Mucosa of rectum (tissue), 2 donors: ENCODE measurements at regions not wholly inside any gene's neighbourhood (a gene's known extent, or its start where the extent isn't known, plus 50 kb on each side); places are given as distances from the start of the nearest gene placed in this dataset.
"Not testable (repeated sequence)": the region's sequence is repeated elsewhere in the genome, so short reads cannot be mapped to it uniquely, and the experiment has no call there.

Experiments used
- H3K27ac ChIP-seq, 2 donors: one replicate each; pipeline ENCODE4 v1.7.0; 2013; ENCODE audit warnings: inconsistent platforms in 2 of 2, low read depth in 2 of 2, low read length in 2 of 2
- H3K27me3 ChIP-seq, 2 donors: one replicate each; pipeline ENCODE4 v1.7.0; 2013; ENCODE audit warnings: low read length in 2 of 2; ENCODE audit not compliant: control insufficient read depth in 2 of 2, insufficient read depth in 2 of 2
- H3K36me3 ChIP-seq, 2 donors: one replicate each; pipeline ENCODE4 v1.7.0; 2013; ENCODE audit warnings: low read length in 2 of 2; ENCODE audit not compliant: control insufficient read depth in 2 of 2, insufficient read depth in 2 of 2
- H3K4me1 ChIP-seq, 2 donors: one replicate each; pipeline ENCODE4 v1.7.0; 2013; ENCODE audit warnings: low read length in 2 of 2, mild to moderate bottlenecking in 1 of 2; ENCODE audit not compliant: control insufficient read depth in 2 of 2, insufficient read depth in 2 of 2
- H3K4me3 ChIP-seq, 2 donors: one replicate each; pipeline ENCODE4 v1.7.0; 2013; ENCODE audit warnings: low read length in 2 of 2
- H3K9ac ChIP-seq, 2 donors: one replicate each; pipeline ENCODE4 v1.7.0; 2013; ENCODE audit warnings: low read length in 2 of 2, low read depth in 1 of 2, mild to moderate bottlenecking in 1 of 2
- H3K9me3 ChIP-seq, 2 donors: one replicate each; pipeline ENCODE4 v1.7.0; 2013; ENCODE audit warnings: low read length in 2 of 2; ENCODE audit not compliant: control insufficient read depth in 2 of 2
- donor health status: healthy.
- donor health status: Normal muscosa, but diverticular disease.

DNA sequence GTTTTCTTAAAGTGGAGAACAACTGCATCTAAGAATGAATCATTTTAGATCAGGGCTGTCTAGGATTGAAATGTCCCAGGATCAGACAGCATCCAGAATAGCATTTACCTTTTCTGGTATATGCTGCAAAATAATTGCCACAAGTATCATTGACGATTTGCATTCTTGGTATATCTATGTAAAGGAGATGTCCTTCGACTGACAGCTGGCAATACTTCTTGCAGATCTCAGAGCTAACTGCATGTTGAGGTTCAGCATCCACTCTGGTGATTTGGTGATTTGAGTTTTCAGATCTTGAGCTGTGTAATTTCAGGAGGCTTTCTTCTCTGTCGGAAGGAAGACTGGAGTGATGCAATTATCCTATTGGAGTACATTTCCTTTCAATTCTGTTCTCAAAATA is 78.1 kb upstream of the CPHXL start:
- Histone ChIP-seq H3K36me3 (no peaks in the 10 kb centered on the region), H3K4me1 (no peaks in the 10 kb centered on the region), H3K4me3 (no peak overlapping the region), H3K9me3 (no peaks in the 10 kb centered on the region), H3K9ac (no peak overlapping the region), H3K27me3 (no peaks in the 10 kb centered on the region), H3K27ac (no peak overlapping the region)

DNA sequence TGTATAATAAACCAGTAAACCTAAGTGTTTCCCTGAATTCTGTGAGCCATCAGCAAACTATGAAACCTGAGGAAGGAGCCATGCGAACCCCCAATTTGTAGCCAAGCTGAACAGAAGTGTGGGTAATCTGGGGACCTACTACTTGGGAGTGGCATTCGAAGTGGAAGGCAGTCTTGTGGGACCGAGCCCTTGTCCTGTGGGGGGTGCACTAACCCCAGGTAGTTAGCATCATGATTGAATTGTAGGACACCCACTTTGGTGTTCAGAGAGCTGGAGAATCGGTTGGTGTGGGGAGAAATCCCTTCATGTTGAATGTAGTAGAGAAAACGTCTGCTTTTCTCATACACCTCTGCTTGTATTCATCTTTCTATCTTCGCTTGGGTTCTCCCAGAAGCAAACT is 79.7 kb upstream of the CPHXL start:
- Histone ChIP-seq H3K27me3 (no peaks in the 10 kb centered on the region), H3K9me3 (no peaks in the 10 kb centered on the region), H3K4me3 (no peak overlapping the region)

DNA sequence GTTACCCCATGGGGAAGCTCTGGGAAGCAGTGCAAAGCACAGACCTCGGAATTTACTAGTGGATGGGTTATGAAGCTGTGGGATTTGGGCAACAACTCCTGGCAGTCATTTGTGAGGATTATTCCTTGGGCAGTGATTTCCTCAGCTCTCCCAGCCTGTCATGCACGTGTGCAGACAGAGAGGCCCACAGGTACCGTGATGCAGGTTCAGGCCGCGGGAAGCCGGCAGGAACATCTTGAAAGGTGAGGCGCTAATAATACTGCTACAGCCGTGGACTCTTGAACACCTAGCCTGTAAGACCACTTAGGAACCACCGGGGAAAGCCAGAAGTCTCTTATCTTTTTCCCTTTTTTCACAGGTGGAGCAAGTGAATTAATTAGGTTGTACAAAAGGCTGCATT is 80.2 kb upstream of the CPHXL start:
- Histone ChIP-seq H3K4me1 (no peaks in the 10 kb centered on the region), H3K36me3 (no peaks in the 10 kb centered on the region), H3K27me3 (no peaks in the 10 kb centered on the region), H3K9ac (no peak overlapping the region), H3K4me3 (no peak overlapping the region), H3K9me3 (no peaks in the 10 kb centered on the region), H3K27ac (no peak overlapping the region)

More for the DNA sequence above, 79.7 kb upstream of the CPHXL start:
- H3K27ac ChIP-seq: no peak overlapping the region
- no peaks in the 10 kb centered on the region for H3K4me1 ChIP-seq
- H3K9ac ChIP-seq: no peak overlapping the region
- no peaks in the 10 kb centered on the region for H3K36me3 ChIP-seq

DNA sequence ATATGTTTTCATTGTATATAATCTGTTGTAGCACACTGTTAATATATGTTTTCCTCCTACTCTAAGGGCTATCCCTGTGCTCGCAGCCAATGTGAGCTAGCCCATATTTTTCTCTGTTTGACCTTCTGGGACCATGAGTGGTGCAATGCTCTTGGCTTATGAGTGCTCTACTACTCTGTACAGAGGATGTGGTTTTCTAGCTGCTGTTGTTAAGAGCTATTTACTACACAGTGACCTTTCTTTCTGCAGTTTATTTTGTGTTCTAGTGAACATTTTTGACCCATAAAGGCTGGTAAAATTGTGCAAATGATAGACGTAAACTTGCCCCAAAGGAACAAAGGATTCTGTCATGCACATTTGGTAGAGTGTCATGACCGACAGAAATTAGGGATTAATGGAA is 84.1 kb upstream of the CPHXL start:
- no peak overlapping the region for H3K4me3 ChIP-seq
- H3K9ac ChIP-seq: no peak overlapping the region
- H3K9me3 ChIP-seq: no peaks in the 10 kb centered on the region
- H3K27me3 ChIP-seq: no peaks in the 10 kb centered on the region
- no peaks in the 10 kb centered on the region for H3K36me3 ChIP-seq
- no peak overlapping the region for H3K27ac ChIP-seq
- no peaks in the 10 kb centered on the region for H3K4me1 ChIP-seq

DNA sequence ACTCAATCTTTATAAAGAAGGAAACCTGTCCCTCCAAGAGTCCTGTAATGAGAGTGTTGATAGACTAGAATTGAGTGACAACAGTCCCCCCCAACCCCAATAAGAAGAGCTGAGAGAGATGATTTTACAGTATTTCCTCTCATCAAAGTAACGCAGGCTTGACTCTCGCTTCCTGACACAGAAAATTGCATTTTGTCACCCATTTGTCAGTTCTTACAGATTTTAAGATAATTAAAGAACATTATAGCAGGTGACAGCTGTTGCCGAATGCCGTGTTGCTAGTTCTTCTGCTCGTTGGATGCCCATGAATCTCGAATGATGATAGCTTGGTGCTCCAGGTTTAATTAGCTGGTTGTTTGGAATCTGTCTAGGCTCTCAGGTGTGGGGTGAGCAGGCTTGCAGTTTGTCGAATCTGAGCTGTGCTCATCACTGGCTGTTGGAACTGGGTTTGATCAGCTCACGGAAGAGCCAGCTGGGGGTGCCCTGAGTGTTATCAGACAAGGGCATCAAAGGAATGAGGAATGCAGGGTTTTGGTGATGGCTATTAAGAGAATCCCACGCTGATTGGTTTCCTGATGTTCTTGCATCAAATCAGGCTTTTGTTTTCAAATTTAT is 84.8 kb upstream of the CPHXL start:
- Histone ChIP-seq H3K4me3 (no peak overlapping the region), H3K27ac (no peak overlapping the region), H3K36me3 (no peaks in the 10 kb centered on the region), H3K9ac (no peak overlapping the region), H3K9me3 (no peaks in the 10 kb centered on the region), H3K27me3 (no peaks in the 10 kb centered on the region), H3K4me1 (no peaks in the 10 kb centered on the region)

DNA sequence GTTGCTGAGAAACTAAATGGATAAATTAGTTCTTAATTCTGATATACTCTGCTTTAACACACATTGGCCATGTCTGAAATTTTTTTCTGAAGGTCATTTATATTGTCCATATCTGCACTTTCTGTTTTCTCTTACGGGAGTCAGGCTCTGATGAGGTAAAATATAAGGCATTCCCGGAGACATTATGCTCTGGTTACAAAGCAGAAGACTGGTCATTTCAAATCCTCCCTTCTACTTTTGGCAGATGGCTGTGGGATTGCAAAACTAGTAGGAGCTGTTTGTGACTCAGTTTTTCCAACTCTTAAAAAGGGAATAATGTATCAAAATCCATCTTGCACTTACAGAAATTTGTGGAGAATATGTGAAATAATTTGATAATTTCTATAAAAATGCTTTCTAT is 92.2 kb upstream of the CPHXL start:
- H3K27ac ChIP-seq: no peak overlapping the region
- no peaks in the 10 kb centered on the region for H3K9me3 ChIP-seq
- no peaks in the 10 kb centered on the region for H3K4me1 ChIP-seq
- H3K9ac ChIP-seq: no peak overlapping the region
- H3K27me3 ChIP-seq: no peaks in the 10 kb centered on the region
- H3K4me3 ChIP-seq: no peak overlapping the region
- H3K36me3 ChIP-seq: no peaks in the 10 kb centered on the region

DNA sequence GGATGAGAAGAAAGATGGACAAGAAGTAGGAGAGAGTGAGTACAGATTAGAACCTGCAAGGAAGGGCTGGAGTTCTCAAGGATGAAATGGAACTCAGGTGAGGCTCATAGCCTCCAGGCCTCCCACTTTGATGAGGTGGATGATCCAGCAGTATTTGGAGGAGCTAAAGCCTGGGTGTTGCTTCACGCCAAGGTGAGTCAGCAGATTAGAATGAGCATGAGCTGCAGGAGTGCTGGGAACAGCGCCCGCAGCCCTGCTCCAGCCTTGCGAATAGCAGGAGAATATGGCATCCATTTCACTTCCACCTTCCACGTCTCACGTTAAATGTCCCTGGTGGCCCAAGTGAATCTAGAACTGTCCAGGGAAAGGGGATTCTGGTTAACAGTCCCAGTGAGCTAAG is 94.4 kb upstream of the CPHXL start:
- Histone ChIP-seq H3K27ac (no peak overlapping the region), H3K9me3 (no peaks in the 10 kb centered on the region), H3K9ac (no peak overlapping the region), H3K4me3 (no peak overlapping the region), H3K36me3 (no peaks in the 10 kb centered on the region), H3K4me1 (no peaks in the 10 kb centered on the region), H3K27me3 (no peaks in the 10 kb centered on the region)

GRCh38 chr16:75821117-75821516 is 94.8 kb upstream of the CPHXL start:
- Histone ChIP-seq H3K4me3 (no peak overlapping the region), H3K27ac (no peak overlapping the region), H3K36me3 (no peaks in the 10 kb centered on the region), H3K27me3 (no peaks in the 10 kb centered on the region), H3K9me3 (no peaks in the 10 kb centered on the region), H3K9ac (no peak overlapping the region), H3K4me1 (no peaks in the 10 kb centered on the region)

- not testable (repeated sequence) for H3K4me1 ChIP-seq, H3K27me3 ChIP-seq, H3K27ac ChIP-seq, H3K9me3 ChIP-seq, H3K9ac ChIP-seq, H3K36me3 ChIP-seq, H3K4me3 ChIP-seq
Measured at GRCh38 chr16:75825750-75826149, 99.5 kb upstream of the CPHXL start.

- not testable (repeated sequence) for H3K9me3 ChIP-seq, H3K36me3 ChIP-seq, H3K27me3 ChIP-seq, H3K27ac ChIP-seq, H3K4me3 ChIP-seq, H3K9ac ChIP-seq, H3K4me1 ChIP-seq
Measured at GRCh38 chr16:75827372-75828038, 101.2 kb upstream of the CPHXL start.
